ENCODE measurements at regions not wholly inside any gene's neighbourhood (a gene's known extent, or its start where the extent isn't known, plus 50 kb on each side); places are given as distances from the start of the nearest gene placed in this dataset.
A peak's percentile ranks its signal among the peaks of the same experiment; 100 is the strongest.

- H3K4me1 Mint-ChIP-seq: peaks cover 77% of the 10 kb centered on the region
- TF ChIP-seq CTCF (IDR thresholded peaks at IDR 0.05; ENCODE audit: unreplicated experiment in 3 of 3): no peak
- peaks cover 32% of the 10 kb centered on the region for H3K27me3 Mint-ChIP-seq (ENCODE audit: low read depth)
Observed at GRCh38 chr2:120875431-120875830, 139.8 kb downstream of the GLI2 start.

GRCh38 chr2:120876526-120877280 lies 141.0 kb downstream of the GLI2 start:
- no peak for TF ChIP-seq CTCF (IDR thresholded peaks at IDR 0.05; ENCODE audit: unreplicated experiment in 3 of 3)
- peak overlapping the region in 1 of 3 experiments; percentile 14 for H3K27ac Mint-ChIP-seq
- H3K9me3 Mint-ChIP-seq: no peaks in the 10 kb centered on the region
- H3K4me1 Mint-ChIP-seq: peaks cover 76% of the 10 kb centered on the region
- no peaks in the 10 kb centered on the region for H3K36me3 Mint-ChIP-seq (ENCODE audit: low read depth)
- H3K4me3 Mint-ChIP-seq: no peak overlapping the region
- peaks cover 30% of the 10 kb centered on the region for H3K27me3 Mint-ChIP-seq (ENCODE audit: low read depth)

More at GRCh38 chr2:120875431-120875830, 139.8 kb downstream of the GLI2 start:
- Mint-ChIP-seq H3K4me3 (peak overlapping the region in 2 of 3 experiments; percentile 12 to 35), H3K9me3 (no peaks in the 10 kb centered on the region), H3K36me3 (ENCODE audit: low read depth) (no peaks in the 10 kb centered on the region), H3K27ac (peak overlapping the region; percentile 54 to 76 (median 69))

GRCh38 chr2:120877409-120877808 lies 141.7 kb downstream of the GLI2 start:
- H3K27ac Mint-ChIP-seq: no peak overlapping the region
- TF ChIP-seq CTCF (IDR thresholded peaks at IDR 0.05; ENCODE audit: unreplicated experiment in 3 of 3): no peak
- peaks cover 78% of the 10 kb centered on the region for H3K4me1 Mint-ChIP-seq
- no peak overlapping the region for H3K4me3 Mint-ChIP-seq
- H3K36me3 Mint-ChIP-seq (ENCODE audit: low read depth): no peaks in the 10 kb centered on the region
- no peaks in the 10 kb centered on the region for H3K9me3 Mint-ChIP-seq
- peaks cover 36% of the 10 kb centered on the region for H3K27me3 Mint-ChIP-seq (ENCODE audit: low read depth)

- Mint-ChIP-seq H3K27me3 (ENCODE audit: low read depth) (peaks cover 39% of the 10 kb centered on the region), H3K9me3 (no peaks in the 10 kb centered on the region), H3K36me3 (ENCODE audit: low read depth) (no peaks in the 10 kb centered on the region), H3K27ac (peak overlapping the region; percentile 34 to 69 (median 65)), H3K4me1 (peaks cover 82% of the 10 kb centered on the region), H3K4me3 (no peak overlapping the region)
- no peak for TF ChIP-seq CTCF (IDR thresholded peaks at IDR 0.05; ENCODE audit: unreplicated experiment in 3 of 3)
Observed at GRCh38 chr2:120878970-120879369, 143.3 kb downstream of the GLI2 start.

GRCh38 chr2:120879431-120880295 lies 144.0 kb downstream of the GLI2 start:
- no peaks in the 10 kb centered on the region for H3K36me3 Mint-ChIP-seq (ENCODE audit: low read depth)
- H3K27ac Mint-ChIP-seq: peak overlapping the region; percentile 34 to 76 (median 65)
- no peak for TF ChIP-seq CTCF (IDR thresholded peaks at IDR 0.05; ENCODE audit: unreplicated experiment in 3 of 3)
- H3K4me1 Mint-ChIP-seq: peaks cover 82% of the 10 kb centered on the region
- H3K4me3 Mint-ChIP-seq: no peak overlapping the region
- H3K27me3 Mint-ChIP-seq (ENCODE audit: low read depth): peaks cover 33% of the 10 kb centered on the region
- no peaks in the 10 kb centered on the region for H3K9me3 Mint-ChIP-seq

All from nephron (organoid).